H1 (cell line): ENCODE measurements at regions not wholly inside any gene's neighbourhood (a gene's known extent, or its start where the extent isn't known, plus 50 kb on each side); places are given as distances from the start of the nearest gene placed in this dataset.

ENCODE experiments used
- CTCF ChIA-PET: fragments of 300-600 bp; sonication (Branson Sonifier 250); formaldehyde crosslinking; loops from one replicate; lab custom pipeline; 2021; ENCODE audit not compliant: partially characterized antibody; lab: Charles Lee
- POLR2A ChIA-PET: fragments of 300-600 bp; sonication (Branson Sonifier 250); formaldehyde crosslinking; loops from one replicate; lab custom pipeline; 2021; ENCODE audit warnings: inconsistent platforms; ENCODE audit not compliant: partially characterized antibody; lab: Charles Lee
- DNase-seq, 2 experiments: peaks; one replicate each; pipeline versions ENCODE4 v3.0.0 to v3.0.0-alpha.2; 2010 to 2022; ENCODE audit warnings: low spot score in 2 of 2, low read depth in 1 of 2, mixed read lengths in 1 of 2
- FAIRE-seq: peaks from 2 replicates; lab custom pipeline; 2011; peaks lifted over from hg19 to GRCh38; lab: Jason Lieb, UNC
- H2AFZ ChIP-seq: 2 replicates; pipeline ENCODE4 v1.8.1; 2012; ENCODE audit warnings: low read length, inconsistent platforms
- H2AK5ac ChIP-seq: 2 replicates; pipeline ENCODE4 v1.6.1; 2013; ENCODE audit warnings: low read depth, low read length
- H2BK120ac ChIP-seq: replicated peaks from 2 replicates; pipeline ENCODE3; 2013; ENCODE audit warnings: low read depth, low read length, inconsistent platforms
- H2BK12ac ChIP-seq: 2 replicates; pipeline ENCODE4 v1.6.1; 2013; ENCODE audit warnings: low read depth, low read length
- H2BK15ac ChIP-seq: 2 replicates; pipeline ENCODE4 v1.6.1; 2013; ENCODE audit warnings: low read length
- H2BK20ac ChIP-seq: 2 replicates; pipeline ENCODE4 v1.6.1; 2013; ENCODE audit warnings: low read length
- H2BK5ac ChIP-seq: 2 replicates; pipeline ENCODE4 v1.6.1; 2013; ENCODE audit warnings: low read depth, low read length
- H3K14ac ChIP-seq: 2 replicates; pipeline ENCODE4 v1.6.1; 2013; ENCODE audit warnings: inconsistent platforms; ENCODE audit not compliant: insufficient read length
- H3K18ac ChIP-seq: 2 replicates; pipeline ENCODE4 v1.6.1; 2013; ENCODE audit warnings: low read length; ENCODE audit errors: extremely low read depth
- H3K23ac ChIP-seq: 2 replicates; pipeline ENCODE4 v1.6.1; 2013; ENCODE audit warnings: inconsistent platforms; ENCODE audit not compliant: insufficient read length
- H3K23me2 ChIP-seq: 2 replicates; pipeline ENCODE4 v1.6.1; 2013; ENCODE audit warnings: low read depth, low read length
- H3K27ac ChIP-seq: 2 replicates; pipeline ENCODE4 v1.6.1; 2011; ENCODE audit warnings: low read depth, low read length, inconsistent platforms
- H3K27me3 ChIP-seq, 4 experiments: replicated peaks in 1 of 4; 1 replicate in 1 of 4; 2 replicates in 3 of 4; pipeline versions ENCODE4 v1.6.1 to v1.8.1; 2011 to 2013; ENCODE audit warnings: low read length in 3 of 4, mild to moderate bottlenecking in 3 of 4, inconsistent platforms in 2 of 4, mixed read lengths in 2 of 4, moderate library complexity in 1 of 4; ENCODE audit not compliant: control insufficient read depth in 3 of 4, insufficient read depth in 3 of 4; ENCODE audit errors: extremely low read depth in 1 of 4
- H3K36me3 ChIP-seq, 4 experiments: 2 replicates each; pipeline versions ENCODE4 v1.6.1 to v1.8.1; 2011 to 2013; ENCODE audit warnings: mild to moderate bottlenecking in 4 of 4, low read length in 3 of 4, moderate library complexity in 2 of 4, control low read depth in 1 of 4, inconsistent platforms in 1 of 4; ENCODE audit not compliant: insufficient read depth in 4 of 4, control insufficient read depth in 2 of 4
- H3K4ac ChIP-seq: replicated peaks from 2 replicates; pipeline ENCODE3; 2013; ENCODE audit warnings: low read length, low read depth, mixed read lengths, inconsistent platforms; ENCODE audit not compliant: insufficient read length
- H3K4me1 ChIP-seq, 4 experiments: replicated peaks in 1 of 4; 1 replicate in 1 of 4; 2 replicates in 3 of 4; pipeline versions ENCODE4 v1.6.1 to v1.8.1; 2011 to 2013; ENCODE audit warnings: low read length in 3 of 4, inconsistent platforms in 2 of 4, mixed read lengths in 1 of 4; ENCODE audit not compliant: insufficient read depth in 4 of 4, control insufficient read depth in 3 of 4
- H3K4me2 ChIP-seq, 2 experiments: 2 replicates each; pipeline versions ENCODE4 v1.6.1 to v1.8.1; 2011 to 2013; ENCODE audit warnings: low read depth in 2 of 2, low read length in 2 of 2, control low read depth in 1 of 2, inconsistent platforms in 1 of 2, mild to moderate bottlenecking in 1 of 2; ENCODE audit not compliant: insufficient read depth in 1 of 2
- H3K4me3 ChIP-seq, 4 experiments: fragments of 200-600, 300-600 bp in 1 of 4; sonication (generic), shearing (Covaris generic), sonication (Bioruptor Twin) in 1 of 4; 2 replicates each; pipeline versions ENCODE4 v1.5.1 to v1.8.1; 2011 to 2016; ENCODE audit warnings: low read length in 4 of 4, low read depth in 3 of 4, control low read depth in 2 of 4, inconsistent platforms in 2 of 4, mild to moderate bottlenecking in 2 of 4, mixed read lengths in 1 of 4, moderate library complexity in 1 of 4; ENCODE audit not compliant: insufficient read depth in 2 of 4; ENCODE audit errors: extremely low read depth in 1 of 4
- H3K56ac ChIP-seq: replicated peaks from 2 replicates; pipeline ENCODE3; 2013; ENCODE audit warnings: low read depth, mild to moderate bottlenecking, mixed read lengths, low read length, inconsistent platforms; ENCODE audit not compliant: insufficient read length
- H3K79me1 ChIP-seq: 2 replicates; pipeline ENCODE4 v1.6.1; 2013; ENCODE audit warnings: low read depth, low read length, control low read depth
- H3K79me2 ChIP-seq, 2 experiments: 2 replicates each; pipeline versions ENCODE4 v1.6.1 to v1.8.1; 2012 to 2013; ENCODE audit warnings: low read length in 2 of 2, mild to moderate bottlenecking in 2 of 2, inconsistent platforms in 1 of 2; ENCODE audit not compliant: insufficient read depth in 2 of 2, control insufficient read depth in 1 of 2
- H3K9ac ChIP-seq, 4 experiments: replicated peaks in 1 of 4; 1 replicate in 1 of 4; 2 replicates in 3 of 4; pipeline versions ENCODE4 v1.6.1 to v1.8.1; 2011 to 2013; ENCODE audit warnings: low read depth in 3 of 4, low read length in 3 of 4, control low read depth in 2 of 4, mild to moderate bottlenecking in 2 of 4, moderate library complexity in 2 of 4, inconsistent platforms in 1 of 4; ENCODE audit errors: extremely low read depth in 1 of 4
- H3K9me3 ChIP-seq, 2 experiments: 2 replicates each; pipeline versions ENCODE4 v1.6.1 to v1.8.1; 2012 to 2013; ENCODE audit warnings: mild to moderate bottlenecking in 2 of 2, moderate library complexity in 2 of 2, control low read depth in 1 of 2, inconsistent platforms in 1 of 2, low read depth in 1 of 2, low read length in 1 of 2, mixed read lengths in 1 of 2; ENCODE audit not compliant: insufficient read depth in 2 of 2
- H4K20me1 ChIP-seq, 2 experiments: replicated peaks in 1 of 2; 2 replicates each; pipeline versions ENCODE3 to v1.8.1; 2011 to 2013; ENCODE audit warnings: inconsistent platforms in 2 of 2, low read length in 2 of 2, mild to moderate bottlenecking in 1 of 2; ENCODE audit not compliant: insufficient read depth in 2 of 2, control insufficient read depth in 1 of 2
- H4K5ac ChIP-seq: 2 replicates; pipeline ENCODE4 v1.6.1; 2013; ENCODE audit warnings: low read length, low read depth, mixed read lengths, inconsistent platforms; ENCODE audit not compliant: insufficient read length
- H4K8ac ChIP-seq: 2 replicates; pipeline ENCODE4 v1.8.0; 2013; ENCODE audit warnings: mild to moderate bottlenecking, moderate library complexity, low read length, inconsistent platforms; ENCODE audit not compliant: insufficient read depth; ENCODE audit errors: extremely low read depth
- H4K91ac ChIP-seq: replicated peaks from 2 replicates; pipeline ENCODE3; 2013; ENCODE audit warnings: low read length, mixed read lengths, inconsistent platforms; ENCODE audit not compliant: insufficient read length
- BCL11A ChIP-seq, 2 experiments: IDR thresholded peaks; one replicate each; pipeline ENCODE4 v1.6.1; 2011; ENCODE audit warnings: low read depth in 2 of 2, low read length in 2 of 2, mild to moderate bottlenecking in 2 of 2
- BRCA1 ChIP-seq: IDR thresholded peaks from 2 replicates; pipeline ENCODE4 v1.6.1; 2012; ENCODE audit warnings: low read depth, low read length, improper control_type of control experiment
- EGR1 ChIP-seq: IDR thresholded peaks from 2 replicates; pipeline ENCODE4 v1.6.1; 2011; ENCODE audit warnings: low read depth, low read length, borderline replicate concordance
- EP300 ChIP-seq, 2 experiments: IDR thresholded peaks; 1 replicate in 1 of 2; 2 replicates in 1 of 2; pipeline ENCODE4 v1.6.1; 2011 to 2012; ENCODE audit warnings: low read depth in 2 of 2, low read length in 2 of 2, mild to moderate bottlenecking in 2 of 2, borderline replicate concordance in 1 of 2, inconsistent platforms in 1 of 2, moderate library complexity in 1 of 2
- GABPA ChIP-seq: IDR thresholded peaks from 2 replicates; pipeline ENCODE4 v1.6.1; 2011; ENCODE audit warnings: mild to moderate bottlenecking, low read length, moderate library complexity, borderline replicate concordance; ENCODE audit not compliant: insufficient read depth
- JUND ChIP-seq: IDR thresholded peaks from 2 replicates; pipeline ENCODE4 v1.6.1; 2011; ENCODE audit warnings: mild to moderate bottlenecking, improper control_type of control experiment, low read length
- KDM5A ChIP-seq: fragments of 200-600 bp; IDR thresholded peaks from 2 replicates; pipeline ENCODE4 v1.7.1; 2012; ENCODE audit warnings: mild to moderate bottlenecking, low read length, inconsistent platforms, mixed read lengths
- MAFK ChIP-seq: IDR thresholded peaks from 2 replicates; pipeline ENCODE4 v1.6.1; 2012; ENCODE audit warnings: low read depth, mild to moderate bottlenecking, improper control_type of control experiment, low read length
- NANOG ChIP-seq: IDR thresholded peaks from 2 replicates; pipeline ENCODE4 v1.6.1; 2011; ENCODE audit warnings: low read length, low read depth, mild to moderate bottlenecking, inconsistent platforms; ENCODE audit not compliant: insufficient read depth, poor library complexity, severe bottlenecking
- NRF1 ChIP-seq: IDR thresholded peaks from 2 replicates; pipeline ENCODE4 v1.6.1; 2011; ENCODE audit warnings: mild to moderate bottlenecking, low read depth, low read length, improper control_type of control experiment
- PHF8 ChIP-seq: fragments of 200-600 bp; sonication (generic); conservative IDR thresholded peaks from 2 replicates; pipeline ENCODE4 v1.7.1; 2012; ENCODE audit warnings: low read depth, mild to moderate bottlenecking, inconsistent platforms, low read length, moderate library complexity
- RBBP5 ChIP-seq: IDR thresholded peaks from 2 replicates; pipeline ENCODE4 v1.7.1; 2012; ENCODE audit warnings: low read depth, mild to moderate bottlenecking, inconsistent platforms, low read length, moderate library complexity, borderline replicate concordance
- SIN3A ChIP-seq, 2 experiments: IDR thresholded peaks in 1 of 2; conservative IDR thresholded peaks in 1 of 2; 2 replicates each; pipeline ENCODE4 v1.6.1; 2011 to 2012; ENCODE audit warnings: low read length in 2 of 2, improper control_type of control experiment in 1 of 2, low read depth in 1 of 2, mild to moderate bottlenecking in 1 of 2
- SUZ12 ChIP-seq: fragments of 200-600 bp; sonication (generic); IDR thresholded peaks from 2 replicates; pipeline ENCODE4 v1.6.1; 2012; ENCODE audit warnings: mild to moderate bottlenecking, inconsistent platforms, low read length, moderate library complexity, mixed read lengths
- WGBS, 2 experiments: shearing (Covaris generic) in 1 of 2; methylation state at CpG; one replicate each; pipeline versions ENCODE4 v1.1.6 to v1.1.7; 2013 to 2015; ENCODE audit warnings: low lambda C conversion rate in 2 of 2, mixed read lengths in 2 of 2, inconsistent platforms in 1 of 2, low coverage in 1 of 2, missing lambda C conversion rate in 1 of 2; ENCODE audit not compliant: insufficient replicate concordance in 2 of 2, insufficient coverage in 1 of 2, insufficient read length in 1 of 2; ENCODE audit errors: extremely low coverage in 1 of 2, missing lambda C conversion rate in 1 of 2; 5-methylcytosine and 5-hydroxymethylcytosine counted together

DNA sequence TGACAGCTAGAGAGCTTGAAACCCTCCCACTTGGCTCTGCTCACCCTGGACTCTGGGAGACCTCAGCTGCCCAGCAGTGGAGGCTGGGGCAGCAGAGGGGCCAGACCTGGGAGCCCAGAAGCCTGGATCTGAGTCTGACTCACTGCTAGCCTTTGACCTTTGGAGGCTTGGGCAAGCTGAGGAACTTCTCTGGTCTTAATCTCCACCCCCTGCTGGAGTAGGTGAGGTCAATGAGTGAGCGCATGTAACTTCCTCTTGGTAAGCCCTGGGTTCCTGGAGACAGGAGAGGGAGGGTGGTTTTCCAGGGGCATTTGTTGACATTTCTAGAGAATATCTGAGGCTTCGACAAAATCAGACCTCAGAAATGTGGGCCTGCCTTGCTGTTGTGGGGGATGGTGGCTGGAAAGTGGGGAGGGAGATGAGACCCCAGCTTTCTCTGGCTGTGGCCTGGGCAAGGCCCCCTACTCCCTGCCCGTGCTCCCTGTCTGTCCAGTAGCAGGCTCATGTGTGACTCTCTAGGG is 73.0 kb upstream of the YWHAQ start:
- H3K9ac ChIP-seq = no peak overlapping the region
- H2AFZ ChIP-seq = no peak overlapping the region
- H3K9me3 ChIP-seq = no peaks in the 10 kb centered on the region
- no peak overlapping the region for H3K23ac ChIP-seq
- TF ChIP-seq NANOG (no peak), EP300 (IDR thresholded peaks at IDR 0.05; ENCODE audit: borderline replicate concordance in 1 of 2, low read depth in 2 of 2, low read length in 2 of 2) (no peak), GABPA (no peak), BRCA1 (no peak), KDM5A (no peak), SUZ12 (no peak), BCL11A (IDR thresholded peaks at IDR 0.05; ENCODE audit: low read depth in 2 of 2, low read length in 2 of 2) (no peak), EGR1 (no peak), PHF8 (no peak), JUND (no peak), SIN3A (conservative IDR thresholded peaks at IDR 0.05 in 1 of 2, IDR thresholded peaks at IDR 0.05 in 1 of 2; ENCODE audit: low read depth in 1 of 2, low read length in 2 of 2) (no peak), NRF1 (no peak), MAFK (no peak), RBBP5 (no peak)
- H3K4me2 ChIP-seq = no peak overlapping the region
- H4K5ac ChIP-seq = no peak overlapping the region
- no peak overlapping the region for H2BK20ac ChIP-seq
- no peaks in the 10 kb centered on the region for H3K4me1 ChIP-seq
- POLR2A ChIA-PET = no interaction called here
- no peaks in the 10 kb centered on the region for H3K27me3 ChIP-seq
- FAIRE-seq (no peak), DNase-seq (no peak)
- H3K27ac ChIP-seq = no peak overlapping the region
- no peak overlapping the region for H3K14ac ChIP-seq
- no peaks in the 10 kb centered on the region for H3K79me2 ChIP-seq
- H2BK12ac ChIP-seq = no peak overlapping the region
- H3K4me3 ChIP-seq = no peak overlapping the region
- no peak overlapping the region for H3K4ac ChIP-seq
- H4K91ac ChIP-seq = no peak overlapping the region
- no peak overlapping the region for H3K18ac ChIP-seq
- no peaks in the 10 kb centered on the region for H3K36me3 ChIP-seq
- H2BK120ac ChIP-seq = no peak overlapping the region
- H4K20me1 ChIP-seq = peaks cover 0 to 2% of the 10 kb centered on the region in 2 experiments
- 54% methylated on average over 3 of the region's 3 CpGs; no CpG with 5 or more reads in 1 of the 2 experiments for WGBS, 2 experiments
- no peak overlapping the region for H4K8ac ChIP-seq
- no peaks in the 10 kb centered on the region for H3K23me2 ChIP-seq
- H2BK5ac ChIP-seq = no peak overlapping the region
- H2BK15ac ChIP-seq = no peak overlapping the region
- H2AK5ac ChIP-seq = no peak overlapping the region
- no peak overlapping the region for H3K56ac ChIP-seq
- CTCF ChIA-PET = interaction anchor here (0.8 to 2.8 kb wide), 4 partner anchors 10 to 66 kb away, joined by 3 to 8 read pairs (median 6); no protein-coding TSS in a partner anchor
- H3K79me1 ChIP-seq = no peaks in the 10 kb centered on the region
